ENCODE measurements at regions not wholly inside any gene's neighbourhood (a gene's known extent, or its start where the extent isn't known, plus 50 kb on each side); places are given as distances from the start of the nearest gene placed in this dataset.

DNA sequence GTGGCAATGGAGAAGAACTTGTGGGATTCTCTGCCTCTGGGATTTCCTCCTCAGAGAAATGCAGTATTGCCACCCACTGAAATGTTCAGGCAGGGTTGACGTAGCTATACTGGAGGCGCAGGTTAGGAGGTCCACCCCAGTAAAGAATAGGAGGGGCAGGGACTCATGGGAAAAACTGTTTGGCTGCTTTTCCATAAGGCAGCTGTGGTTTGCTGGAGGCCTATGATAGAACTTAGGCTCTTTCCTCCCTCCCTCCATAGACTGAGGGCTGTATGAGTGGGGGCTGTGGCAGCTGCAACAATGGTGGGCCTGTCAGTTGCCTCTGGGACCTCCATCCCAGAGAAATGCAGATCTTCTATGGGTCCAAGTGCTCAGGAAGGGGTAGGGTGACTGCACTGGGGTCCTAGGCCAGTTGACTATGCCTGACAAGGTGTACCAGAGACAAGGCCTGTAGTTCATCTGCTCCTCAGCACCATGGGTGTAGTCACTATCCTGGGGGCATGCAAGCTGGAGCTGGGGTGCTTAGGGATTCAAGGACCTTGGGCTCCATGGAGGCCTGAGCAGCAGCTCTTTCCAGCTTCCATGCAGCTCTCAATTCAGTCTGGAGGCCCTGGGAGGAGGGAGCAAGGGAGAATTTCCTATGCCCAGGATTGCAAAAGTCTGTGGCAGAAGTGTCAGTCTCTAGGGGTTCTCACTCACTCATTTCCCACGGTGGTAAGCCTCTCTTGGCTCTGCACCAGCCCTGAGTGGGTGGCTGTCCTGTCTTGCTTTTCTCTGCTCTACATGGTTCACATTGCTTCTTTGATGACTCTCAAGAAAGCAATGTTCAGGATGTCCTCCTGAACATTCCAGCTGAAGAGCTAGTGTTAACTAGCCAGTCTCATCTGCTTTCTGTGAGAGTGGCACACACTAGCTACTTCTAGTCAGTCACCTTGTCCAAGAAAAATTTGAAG lies 353.0 kb downstream of the IDS start:
- peak; percentile 51 for DNase-seq

DNA sequence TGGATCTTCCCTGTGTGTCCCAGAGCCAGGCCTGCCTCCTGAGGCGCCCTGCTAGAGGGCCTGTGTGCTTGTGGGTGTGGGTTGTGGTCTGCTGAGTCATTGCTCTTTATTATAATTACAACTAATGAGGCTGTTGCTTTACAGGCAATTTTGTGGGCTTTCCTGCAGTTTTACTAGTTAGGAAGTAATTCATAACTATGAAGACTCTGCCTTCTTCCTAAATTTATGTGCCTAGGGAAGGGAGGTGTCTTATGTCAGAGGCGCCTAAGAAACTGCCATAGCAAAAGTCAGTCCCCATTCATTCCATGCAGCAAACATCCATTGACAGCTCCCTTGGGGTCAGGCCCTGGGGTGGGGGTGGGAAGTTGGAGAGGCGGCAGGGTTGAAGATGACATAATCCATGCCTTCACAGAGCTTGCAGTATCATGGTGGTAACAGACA lies 359.2 kb downstream of the IDS start:
- DNase-seq, result no peak

DNA sequence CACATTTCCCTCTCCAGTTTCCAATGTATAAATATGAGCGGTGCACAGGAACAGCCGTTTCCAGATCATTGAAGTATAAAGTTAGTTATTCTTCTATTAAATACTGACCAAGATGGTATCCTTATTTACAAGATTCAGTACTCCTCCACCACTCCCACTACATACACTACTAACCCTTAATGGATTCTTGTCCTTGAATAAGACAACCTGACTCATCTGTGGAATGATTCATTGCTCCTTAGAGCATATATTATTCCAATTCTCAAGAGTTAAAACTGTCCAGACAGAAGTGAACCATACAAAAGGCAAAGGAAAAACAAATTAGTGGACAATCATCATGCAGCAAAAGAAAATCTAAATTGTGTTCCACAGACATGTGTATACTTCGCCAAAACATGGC lies 373.3 kb downstream of the IDS start:
- no peak for DNase-seq

DNA sequence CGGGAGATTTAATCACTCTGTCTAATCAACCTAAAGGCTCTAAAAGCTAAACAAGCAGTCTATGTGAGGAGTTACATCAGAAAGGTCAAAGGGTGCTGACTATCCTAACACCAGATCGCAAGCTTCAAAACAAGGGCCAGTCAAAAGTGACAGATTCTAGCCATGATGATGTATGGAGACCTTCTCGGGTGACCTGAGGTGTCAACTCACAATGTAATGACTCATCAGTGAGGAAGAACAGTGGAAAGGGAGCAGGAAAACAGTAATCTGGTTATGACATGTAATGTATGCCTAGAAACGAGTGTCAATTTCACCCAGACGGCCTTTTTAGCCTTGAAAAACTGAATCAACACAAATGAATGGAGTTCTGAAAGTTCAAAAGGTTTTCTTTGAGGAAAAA lies 375.3 kb downstream of the IDS start:
- no peak for DNase-seq

DNA sequence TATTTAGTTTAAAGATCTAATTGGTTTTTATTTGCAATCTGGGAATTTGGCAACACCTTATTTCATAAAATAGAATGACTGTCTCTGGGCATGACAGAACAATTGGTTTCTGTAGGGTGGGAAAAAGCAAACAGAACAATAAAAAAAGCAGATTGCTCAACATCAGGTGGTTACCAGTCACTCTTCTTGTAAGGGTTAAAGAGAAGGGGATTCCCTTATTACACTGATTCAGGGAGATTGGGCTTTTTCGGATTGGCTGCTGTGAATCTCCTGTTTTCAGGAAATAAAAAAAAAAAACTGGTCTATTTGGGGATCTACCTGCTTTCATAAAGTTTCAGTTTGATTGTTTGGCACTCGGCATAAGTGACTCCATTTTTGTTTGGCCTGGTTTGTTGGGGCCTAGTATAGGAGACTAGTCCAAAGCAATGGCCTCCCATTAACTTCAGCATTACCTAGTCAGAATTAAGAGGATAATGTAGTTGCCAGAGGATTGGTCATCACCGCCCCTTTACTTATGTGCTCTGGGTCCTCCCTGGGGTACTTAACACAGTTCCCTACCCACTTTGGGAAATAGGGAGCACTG lies 380.5 kb downstream of the IDS start:
- no peak for DNase-seq

DNA sequence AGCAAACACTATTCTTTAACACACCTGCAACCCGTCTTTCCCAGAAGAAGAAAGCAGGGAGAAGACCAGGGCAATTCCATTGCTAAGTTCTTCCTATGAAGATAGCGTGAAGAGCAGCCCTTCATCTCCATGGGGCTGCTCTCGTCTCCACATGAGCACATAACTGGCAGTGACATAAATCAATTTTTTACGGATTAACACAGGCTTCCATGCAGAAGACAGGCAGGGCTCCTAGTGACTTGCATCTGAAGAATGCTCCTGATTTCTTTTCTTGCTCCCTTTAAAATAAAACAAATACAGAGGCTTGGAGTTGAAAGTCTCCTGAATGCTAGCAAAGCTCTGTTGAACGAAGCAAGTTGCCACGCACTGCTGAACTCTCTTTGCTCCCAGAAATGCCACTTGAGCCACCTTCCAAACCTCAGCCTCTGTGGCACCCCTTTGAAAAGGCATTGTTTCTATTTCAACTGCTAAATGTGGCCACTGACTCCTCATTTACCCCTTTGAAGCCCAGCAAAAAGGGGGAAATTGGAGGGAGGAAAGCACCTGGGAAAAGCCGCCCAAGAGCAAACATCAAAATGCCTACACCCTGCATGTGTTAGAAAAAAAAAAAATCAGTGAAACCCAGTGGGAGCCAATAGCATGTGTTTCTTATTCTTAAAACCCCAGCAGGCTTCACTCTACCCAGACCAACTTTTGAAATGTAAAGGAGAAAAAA lies 383.7 kb downstream of the IDS start:
- DNase-seq, result no peak

DNA sequence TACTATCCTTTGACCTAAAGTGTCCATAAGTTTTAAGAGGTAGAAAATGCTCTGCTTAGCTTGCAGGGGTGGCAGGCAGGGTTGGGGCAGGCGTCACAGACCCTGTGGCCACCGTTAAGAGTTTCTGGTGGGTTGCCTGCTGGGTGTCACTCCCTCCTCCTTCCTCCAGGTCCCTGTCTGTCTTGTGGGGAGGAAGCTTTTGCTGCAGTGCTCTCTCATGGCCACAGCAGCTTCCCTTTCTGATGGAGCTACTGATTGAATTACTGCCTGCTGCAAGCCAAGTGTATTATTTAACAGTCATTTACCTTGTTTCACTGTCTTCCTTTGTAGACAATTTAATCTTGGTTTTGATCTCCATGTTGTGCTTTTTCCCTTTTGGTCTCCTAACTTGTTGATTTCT lies 384.6 kb downstream of the IDS start:
- DNase-seq, result no peak

DNA sequence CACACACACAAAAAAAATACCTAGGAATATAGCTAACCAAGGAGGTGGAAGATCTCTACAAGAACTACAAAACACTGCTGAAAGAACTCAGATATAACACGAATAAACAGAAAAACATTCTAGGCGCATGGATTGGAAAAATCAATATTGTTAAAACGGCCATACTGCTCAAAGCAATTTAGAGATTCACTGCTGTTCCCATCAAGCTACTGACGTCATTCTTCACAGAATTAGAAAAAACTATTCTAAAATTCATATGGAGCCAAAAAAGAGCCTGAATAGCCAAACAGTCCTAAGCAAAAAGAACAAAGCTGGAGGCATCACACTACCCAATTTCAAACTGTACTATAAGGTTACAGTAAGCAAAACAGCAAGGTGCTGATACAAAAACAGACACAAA lies 390.2 kb downstream of the IDS start:
- DNase-seq, result no peak

DNA sequence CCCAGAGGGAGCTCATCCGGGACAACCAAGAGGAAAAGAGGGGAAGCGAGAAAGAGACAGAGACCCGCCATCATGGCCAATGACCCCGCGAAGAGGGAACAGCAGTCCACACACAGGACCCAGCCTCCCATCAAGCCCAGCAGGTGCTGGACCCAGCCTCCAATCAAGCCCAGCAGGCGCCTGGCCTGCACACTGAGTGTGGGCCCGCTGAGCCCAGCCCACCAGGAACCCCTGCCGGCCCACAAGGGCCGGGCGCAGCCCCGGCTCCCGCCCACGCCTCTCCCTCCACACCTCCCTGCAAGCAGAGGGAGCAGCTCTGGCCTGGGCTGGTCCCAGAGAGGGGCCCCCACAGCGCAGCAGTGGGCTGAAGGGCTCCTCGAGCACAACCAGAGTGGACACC lies 391.1 kb downstream of the IDS start:
- no peak for DNase-seq

DNA sequence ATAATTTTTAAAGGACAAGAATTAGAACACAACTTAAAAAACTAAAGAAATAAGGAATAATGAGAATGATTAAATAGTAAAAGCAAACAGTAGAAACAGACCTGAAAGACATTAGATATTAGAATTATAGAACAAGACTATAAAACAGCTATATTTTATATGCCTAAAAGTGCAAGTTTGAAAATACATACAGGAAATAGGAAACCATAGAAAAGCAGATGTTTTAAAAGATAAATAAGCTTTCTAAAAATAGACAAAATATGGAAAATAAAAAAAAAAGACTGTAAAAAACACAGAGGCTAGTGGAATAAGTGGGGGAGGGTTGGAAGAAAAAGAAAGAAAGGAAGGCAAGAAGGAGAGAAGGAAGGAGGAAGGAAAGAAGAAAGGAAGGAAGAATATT lies 407.3 kb downstream of the IDS start:
- DNase-seq, result no peak

DNA sequence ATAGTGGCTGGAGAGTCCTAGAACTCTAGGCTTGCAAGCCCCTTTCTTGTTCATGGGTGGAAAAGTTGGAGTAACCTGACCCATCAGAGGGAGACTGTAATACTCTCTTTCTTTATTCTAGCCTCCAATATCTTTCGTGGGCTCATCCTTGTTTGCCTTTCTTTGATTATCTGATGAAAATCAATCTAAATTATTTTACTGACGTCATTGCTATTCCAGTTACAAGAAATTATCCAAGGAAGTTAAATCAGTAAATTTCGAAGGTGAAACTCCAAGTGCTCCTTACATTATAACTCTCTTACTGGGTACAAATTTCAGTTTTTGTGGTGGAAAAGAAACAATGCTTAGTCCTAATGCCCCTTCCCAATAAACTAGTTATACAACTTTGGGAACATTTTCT lies 412.9 kb downstream of the IDS start:
- no peak for DNase-seq

DNA sequence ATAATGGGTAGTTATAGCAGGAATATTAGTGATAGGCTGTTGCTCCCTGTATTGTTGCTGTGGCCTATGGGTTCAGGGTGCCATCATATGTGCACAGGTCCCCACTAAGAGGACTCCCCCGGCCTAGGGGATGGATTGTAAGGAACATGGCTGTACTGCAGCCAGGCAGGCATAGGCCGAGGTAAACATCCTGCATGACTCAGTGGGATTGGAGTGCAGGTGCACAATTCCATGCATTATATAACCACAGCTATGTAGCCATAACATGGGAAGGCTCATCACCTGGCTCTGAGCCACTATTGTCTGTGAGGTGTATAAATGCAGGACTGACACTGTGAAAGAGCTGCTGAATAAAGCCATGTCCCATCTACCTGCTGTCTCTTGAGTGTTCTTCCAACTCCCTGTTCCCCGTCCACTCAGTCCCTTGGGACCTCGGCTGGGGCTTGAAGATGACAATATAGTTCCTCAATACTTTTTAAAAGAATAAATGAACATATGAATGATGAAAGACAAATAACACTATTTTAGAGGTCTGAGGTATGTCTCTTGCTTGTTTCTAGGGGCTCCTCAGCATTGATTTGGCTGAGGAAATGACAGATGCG lies 425.2 kb downstream of the IDS start:
- DNase-seq, result no peak

DNA sequence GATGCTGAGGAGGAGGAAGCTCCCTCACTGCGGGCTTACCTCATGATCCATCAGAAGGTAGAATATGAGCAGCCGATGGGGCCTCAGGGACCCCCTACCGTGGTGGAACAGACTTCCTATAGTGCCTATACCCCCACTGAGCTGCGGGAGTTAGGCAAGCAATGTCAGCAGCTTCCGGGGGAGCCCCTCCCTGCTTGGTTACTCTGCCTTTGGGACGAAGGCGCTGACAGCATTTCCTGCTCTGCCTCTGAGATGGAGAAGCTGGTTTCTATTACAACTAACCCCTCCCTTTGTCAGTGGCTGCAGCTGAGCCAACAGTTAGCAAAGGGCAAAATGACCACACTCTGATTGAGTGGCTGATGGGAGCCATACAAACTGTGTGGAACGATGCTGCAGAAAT lies 430.7 kb downstream of the IDS start:
- DNase-seq, result no peak

DNA sequence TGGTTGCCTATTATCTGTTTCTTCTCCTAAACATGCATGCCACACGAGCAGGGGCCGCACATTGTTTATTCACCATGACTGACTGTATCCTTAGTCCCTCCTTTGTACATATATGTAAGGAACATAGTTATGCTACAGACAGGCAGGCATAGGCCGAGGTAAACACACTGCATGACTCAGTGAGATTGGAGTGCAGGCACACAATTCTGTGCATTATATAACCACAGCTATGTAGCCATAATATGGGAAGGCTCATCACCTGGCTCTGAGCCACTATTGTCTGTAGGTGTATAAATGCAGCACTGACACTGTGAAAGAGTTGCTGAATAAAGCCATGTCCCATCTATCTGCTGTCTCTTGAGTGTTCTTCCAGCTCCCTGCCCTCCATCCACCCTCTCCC lies 431.6 kb downstream of the IDS start:
- DNase-seq, result no peak

DNA sequence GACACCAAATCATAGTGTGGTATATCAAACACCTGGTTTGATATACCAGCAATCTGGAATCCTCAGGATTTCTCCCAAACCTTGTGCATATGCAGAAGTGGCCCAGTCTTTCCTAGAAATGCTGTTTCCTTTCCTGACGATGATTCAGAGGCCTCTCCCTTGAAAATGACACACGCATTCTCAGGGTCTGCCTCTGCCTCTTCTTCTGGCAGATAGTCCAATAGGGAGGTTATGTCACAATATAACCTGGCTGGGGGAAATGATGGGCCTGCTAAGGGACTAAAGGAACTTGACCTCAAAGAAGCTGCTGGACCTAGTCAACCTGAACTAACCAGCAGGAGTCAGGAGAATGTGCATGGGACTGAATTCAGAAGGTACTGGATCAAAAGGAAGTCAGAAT lies 435.2 kb downstream of the IDS start:
- DNase-seq, result no peak

DNA sequence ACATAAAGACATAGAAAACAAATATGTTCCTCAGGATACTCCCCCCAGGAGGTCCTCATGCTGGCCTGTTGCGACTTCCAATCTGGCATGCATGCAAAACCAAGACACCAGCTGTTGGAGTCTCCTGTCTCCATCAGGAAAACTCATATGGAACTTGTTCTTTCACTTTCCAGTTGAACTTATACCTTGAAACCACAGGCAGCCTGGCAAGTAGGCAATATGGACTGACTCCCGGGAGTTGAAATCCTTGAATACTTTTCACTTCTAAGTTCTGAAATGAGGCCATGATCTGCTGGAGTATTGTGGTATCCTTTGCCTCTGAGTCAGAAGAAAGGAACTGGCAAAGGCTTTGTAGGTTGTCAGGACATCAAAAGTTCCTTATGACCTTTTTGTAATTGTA lies 444.2 kb downstream of the IDS start:
- no peak for DNase-seq

Measured in GOT3 (cell line).